ENCODE measurements at regions not wholly inside any gene's neighbourhood (a gene's known extent, or its start where the extent isn't known, plus 50 kb on each side); places are given as distances from the start of the nearest gene placed in this dataset.
A peak's percentile ranks its signal among the peaks of the same experiment; 100 is the strongest.

- no peak for DNase-seq
Observed at GRCh38 chr15:23514484-23514883, 51.0 kb upstream of the MKRN3 start.

GRCh38 chr15:23506762-23507161, 58.7 kb upstream of the MKRN3 start:
- DNase-seq: no peak

- no peak for DNase-seq
Observed at GRCh38 chr15:23503980-23504379, 56.9 kb upstream of the GOLGA6L2 start.

DNA sequence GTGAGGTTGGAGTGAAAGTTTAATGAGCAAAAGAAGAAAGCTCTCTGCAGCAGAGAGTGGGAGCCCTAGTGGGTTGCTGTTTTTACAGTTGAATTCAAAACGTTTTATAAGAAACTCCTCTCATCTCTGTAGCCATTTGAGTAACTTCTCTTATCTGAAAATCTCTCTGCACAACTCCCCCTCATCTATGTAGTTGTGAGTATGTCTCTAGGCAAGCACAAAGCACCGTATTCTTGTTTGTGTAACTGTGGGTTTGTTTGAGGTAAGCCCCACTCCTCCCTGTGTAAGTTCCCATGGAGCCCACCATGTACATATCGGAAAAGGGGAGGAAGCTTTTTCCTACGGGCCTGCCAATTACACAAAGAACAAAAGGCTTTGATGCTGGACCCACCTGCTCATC, 56.5 kb upstream of the GOLGA6L2 start:
- no peak for DNase-seq

GRCh38 chr15:23497710-23498111, 50.7 kb upstream of the GOLGA6L2 start:
- DNase-seq: peak in 4 of 56 donors; percentile 2 to 10 (median 6)

Measured in nucleus accumbens (tissue), 56 donors.